Left ventricle myocardium inferior (tissue), 1 donor: ENCODE measurements at regions not wholly inside any gene's neighbourhood (a gene's known extent, or its start where the extent isn't known, plus 50 kb on each side); places are given as distances from the start of the nearest gene placed in this dataset.

Source experiments
- DNase-seq: peaks from one replicate; pipeline ENCODE4 v3.0.0-alpha.2; 2020
- H3K27ac ChIP-seq: fragments of 200-600 bp; replicated peaks from 2 replicates; pipeline ENCODE4 v1.8.0; 2021
- H3K27me3 ChIP-seq: fragments of 200-600 bp; 2 replicates; pipeline ENCODE4 v1.8.0; 2021; ENCODE audit warnings: low read depth
- H3K36me3 ChIP-seq: fragments of 200-600 bp; 2 replicates; pipeline ENCODE4 v1.8.0; 2021
- H3K4me1 ChIP-seq: fragments of 200-600 bp; 2 replicates; pipeline ENCODE4 v1.8.0; 2021
- H3K4me3 ChIP-seq: fragments of 200-600 bp; 2 replicates; pipeline ENCODE4 v1.8.0; 2021; ENCODE audit warnings: mild to moderate bottlenecking, moderate library complexity
- H3K9me3 ChIP-seq: fragments of 200-600 bp; replicated peaks from 2 replicates; pipeline ENCODE4 v1.8.0; 2021
- intact Hi-C: fragments of 100-400 bp; cut with micrococcal nuclease; formaldehyde crosslinking; loops from one replicate; pipeline ENCODE4 v1.11.0; 2022
- TF ChIP-seq, protein P1 (sequence below): fragments of 200-600 bp; IDR thresholded peaks from 2 replicates; pipeline ENCODE4 v1.8.0; 2021; ENCODE audit warnings: antibody characterized with exemption, mild to moderate bottlenecking, borderline replicate concordance
- donor health status: DM: no; HTN: yes; CAD: no; lungs with severe emphysema.

DNA sequence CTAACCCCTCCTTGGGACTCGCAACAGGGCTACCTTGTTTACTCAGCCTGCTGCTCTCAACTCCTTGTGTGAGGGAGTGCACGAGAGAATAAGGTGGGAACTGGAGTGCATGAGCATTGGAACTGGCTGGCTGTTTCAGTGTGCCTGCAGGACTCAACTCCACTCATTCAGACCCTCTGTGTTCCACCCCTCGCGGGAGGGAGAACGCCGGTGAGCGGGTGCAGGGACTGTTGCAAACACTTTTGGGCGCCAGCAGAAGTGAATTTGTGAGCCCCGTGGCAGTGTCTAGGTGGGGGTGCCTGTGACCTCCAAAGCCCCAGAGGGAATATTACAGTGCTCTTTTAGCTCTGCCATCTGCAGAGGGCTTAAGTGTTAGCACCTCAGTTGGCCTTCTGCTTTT is 1978.3 kb upstream of the PIK3C3 start:
- intact Hi-C loops = no loop called here
- Histone ChIP-seq H3K27me3 (no peaks in the 10 kb centered on the region), H3K4me1 (no peaks in the 10 kb centered on the region), H3K9me3 (no peaks in the 10 kb centered on the region), H3K27ac (no peak overlapping the region), H3K36me3 (no peaks in the 10 kb centered on the region), H3K4me3 (no peak overlapping the region)
- DNase-seq = no peak
- TF ChIP-seq, protein P1, sequence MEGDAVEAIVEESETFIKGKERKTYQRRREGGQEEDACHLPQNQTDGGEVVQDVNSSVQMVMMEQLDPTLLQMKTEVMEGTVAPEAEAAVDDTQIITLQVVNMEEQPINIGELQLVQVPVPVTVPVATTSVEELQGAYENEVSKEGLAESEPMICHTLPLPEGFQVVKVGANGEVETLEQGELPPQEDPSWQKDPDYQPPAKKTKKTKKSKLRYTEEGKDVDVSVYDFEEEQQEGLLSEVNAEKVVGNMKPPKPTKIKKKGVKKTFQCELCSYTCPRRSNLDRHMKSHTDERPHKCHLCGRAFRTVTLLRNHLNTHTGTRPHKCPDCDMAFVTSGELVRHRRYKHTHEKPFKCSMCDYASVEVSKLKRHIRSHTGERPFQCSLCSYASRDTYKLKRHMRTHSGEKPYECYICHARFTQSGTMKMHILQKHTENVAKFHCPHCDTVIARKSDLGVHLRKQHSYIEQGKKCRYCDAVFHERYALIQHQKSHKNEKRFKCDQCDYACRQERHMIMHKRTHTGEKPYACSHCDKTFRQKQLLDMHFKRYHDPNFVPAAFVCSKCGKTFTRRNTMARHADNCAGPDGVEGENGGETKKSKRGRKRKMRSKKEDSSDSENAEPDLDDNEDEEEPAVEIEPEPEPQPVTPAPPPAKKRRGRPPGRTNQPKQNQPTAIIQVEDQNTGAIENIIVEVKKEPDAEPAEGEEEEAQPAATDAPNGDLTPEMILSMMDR = no peak

DNA sequence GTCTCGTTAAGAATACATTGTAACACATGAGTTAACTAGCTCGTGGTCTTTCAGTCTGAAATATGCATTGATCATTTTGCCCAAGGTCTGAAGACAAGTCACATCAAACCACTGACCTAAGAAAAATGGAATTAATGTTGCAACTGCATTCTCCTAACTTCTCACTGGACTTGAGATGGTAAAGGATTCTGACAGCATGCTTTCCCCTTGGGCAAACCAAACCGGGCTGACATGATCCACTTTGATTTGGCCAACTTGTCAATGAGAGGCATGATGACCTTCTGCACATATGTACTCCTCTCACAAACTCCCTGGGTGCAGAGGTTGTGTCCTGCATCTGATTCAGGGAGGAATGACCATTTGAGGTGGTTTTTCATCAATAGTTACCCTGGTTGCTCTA is 1982.5 kb upstream of the PIK3C3 start:
- no peak overlapping the region for H3K4me3 ChIP-seq
- no peaks in the 10 kb centered on the region for H3K4me1 ChIP-seq
- H3K9me3 ChIP-seq = no peaks in the 10 kb centered on the region
- no peaks in the 10 kb centered on the region for H3K36me3 ChIP-seq
- intact Hi-C loops = no loop called here
- no peak for DNase-seq
- TF ChIP-seq, protein P1 = no peak
- no peak overlapping the region for H3K27ac ChIP-seq
- H3K27me3 ChIP-seq = no peaks in the 10 kb centered on the region

DNA sequence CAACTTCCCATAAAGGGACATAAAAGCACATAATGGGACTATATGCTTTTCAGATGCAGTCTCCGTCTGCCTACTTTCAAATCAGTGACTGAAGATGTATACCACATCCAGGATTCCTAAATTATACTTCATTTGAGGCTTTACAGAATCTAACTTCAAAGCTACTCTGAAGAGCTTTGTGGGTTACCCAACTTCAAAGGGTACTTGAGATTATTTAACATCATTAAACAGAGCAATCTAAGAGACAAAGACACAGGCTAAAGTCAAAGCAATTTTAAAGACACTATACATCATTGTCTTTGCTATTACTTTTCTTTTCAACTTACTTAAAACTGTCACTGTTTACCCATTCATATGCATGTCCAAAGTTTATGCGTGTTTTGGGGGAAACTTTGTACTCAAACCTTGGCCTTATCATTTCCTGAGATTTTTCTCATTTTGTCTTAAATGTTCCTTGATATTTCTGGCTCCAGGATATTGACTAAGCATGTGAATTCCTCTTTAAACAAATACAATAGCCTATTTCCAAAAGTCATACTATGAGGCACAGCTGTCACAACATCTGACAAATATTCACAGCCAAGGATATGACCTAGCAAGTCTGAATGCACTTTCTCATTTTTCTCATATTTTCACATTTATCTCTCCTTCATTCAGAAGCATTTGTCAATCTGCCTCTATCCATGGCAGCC is 1985.1 kb upstream of the PIK3C3 start:
- no peaks in the 10 kb centered on the region for H3K4me1 ChIP-seq
- no peaks in the 10 kb centered on the region for H3K9me3 ChIP-seq
- no peak for DNase-seq
- H3K27me3 ChIP-seq = no peaks in the 10 kb centered on the region
- H3K27ac ChIP-seq = no peak overlapping the region
- TF ChIP-seq, protein P1 = no peak
- intact Hi-C loops = no loop called here
- no peaks in the 10 kb centered on the region for H3K36me3 ChIP-seq
- H3K4me3 ChIP-seq = no peak overlapping the region

DNA sequence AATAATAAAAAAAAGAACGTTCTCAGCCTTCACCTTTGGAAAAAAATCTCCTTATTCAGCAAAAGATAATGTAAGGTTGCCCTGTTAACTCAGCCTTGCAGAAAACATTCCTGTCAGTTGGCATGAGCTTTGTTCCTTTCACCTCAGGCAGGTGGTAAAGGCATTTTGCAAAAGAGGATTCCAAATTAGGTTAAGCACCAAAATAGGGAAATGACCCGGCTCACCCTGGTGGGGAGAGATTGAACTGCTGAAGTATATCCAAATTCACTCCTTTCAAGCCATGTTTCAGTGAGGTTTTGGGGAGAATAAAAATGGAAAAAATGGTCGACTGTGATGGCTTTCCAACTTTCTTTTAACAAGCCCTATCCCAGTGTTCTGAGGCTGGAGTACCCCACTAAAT is 1988.8 kb upstream of the PIK3C3 start:
- intact Hi-C loops = no loop called here
- TF ChIP-seq, protein P1 = no peak
- H3K27me3 ChIP-seq = no peaks in the 10 kb centered on the region
- no peak overlapping the region for H3K27ac ChIP-seq
- no peak for DNase-seq
- no peaks in the 10 kb centered on the region for H3K36me3 ChIP-seq
- H3K9me3 ChIP-seq = no peaks in the 10 kb centered on the region
- no peaks in the 10 kb centered on the region for H3K4me1 ChIP-seq
- H3K4me3 ChIP-seq = no peak overlapping the region

DNA sequence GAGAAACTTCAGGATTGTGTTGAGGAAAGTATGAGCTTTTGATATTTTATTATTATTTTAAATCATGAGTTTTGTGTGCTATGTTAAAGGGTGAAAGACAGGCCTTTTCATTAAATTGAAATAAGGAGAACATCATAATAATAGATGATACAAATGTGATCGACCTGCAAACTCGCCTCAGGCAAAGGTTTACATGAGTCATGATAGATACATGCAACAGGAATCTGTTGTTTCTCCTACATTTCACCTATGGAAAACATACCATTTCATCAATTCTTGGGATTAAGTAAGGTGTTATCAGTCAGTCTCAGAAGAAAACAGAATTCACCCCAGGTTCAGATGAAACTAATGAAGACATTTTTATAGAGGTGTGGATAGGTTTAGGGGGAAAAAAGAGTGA is 1992.5 kb upstream of the PIK3C3 start:
- intact Hi-C loops = no loop called here

More for the DNA sequence above, 1992.5 kb upstream of the PIK3C3 start:
- TF ChIP-seq, protein P1 = no peak
- DNase-seq = no peak
- Histone ChIP-seq H3K27ac (no peak overlapping the region), H3K9me3 (no peaks in the 10 kb centered on the region), H3K4me1 (no peaks in the 10 kb centered on the region), H3K27me3 (no peaks in the 10 kb centered on the region), H3K4me3 (no peak overlapping the region), H3K36me3 (no peaks in the 10 kb centered on the region)
